BE2C (cell line): ENCODE measurements at regions not wholly inside any gene's neighbourhood (a gene's known extent, or its start where the extent isn't known, plus 50 kb on each side); places are given as distances from the start of the nearest gene placed in this dataset.
"Not testable (repeated sequence)": the region's sequence is repeated elsewhere in the genome, so short reads cannot be mapped to it uniquely, and the experiment has no call there.

ENCODE experiments used
- DNase-seq: peaks from one replicate; pipeline ENCODE4 v3.0.0-alpha.2; 2020
- H3K27me3 ChIP-seq: fragments of 250-450 bp; sonication (Bioruptor Pico); 2 replicates; pipeline ENCODE4 v1.5.1; 2020; ENCODE audit warnings: mild to moderate bottlenecking
- H3K36me3 ChIP-seq: fragments of 250-450 bp; sonication (Bioruptor Pico); 2 replicates; pipeline ENCODE4 v1.5.1; 2020; ENCODE audit warnings: mild to moderate bottlenecking
- H3K4me1 ChIP-seq: fragments of 250-450 bp; sonication (Bioruptor Pico); 2 replicates; pipeline ENCODE4 v1.5.1; 2020
- H3K4me3 ChIP-seq: 2 replicates; pipeline ENCODE4 v1.5.1; 2011; ENCODE audit warnings: low read depth, low read length
- H3K9me3 ChIP-seq: fragments of 250-450 bp; sonication (Bioruptor Pico); 2 replicates; pipeline ENCODE4 v1.5.1; 2020
- CTCF ChIP-seq: IDR thresholded peaks from 2 replicates; pipeline ENCODE4 v1.5.1; 2012; ENCODE audit warnings: mild to moderate bottlenecking, low read depth, low read length

GRCh38 chr18:30150586-30151250 is 891.8 kb downstream of the DSC3 start:
- DNase-seq = no peak
- Histone ChIP-seq H3K27me3 (no peaks in the 10 kb centered on the region), H3K9me3 (no peaks in the 10 kb centered on the region), H3K36me3 (no peaks in the 10 kb centered on the region), H3K4me3 (no peak overlapping the region), H3K4me1 (no peaks in the 10 kb centered on the region)
- TF ChIP-seq CTCF = no peak

- Histone ChIP-seq H3K9me3 (no peaks in the 10 kb centered on the region), H3K4me1 (no peaks in the 10 kb centered on the region), H3K27me3 (no peaks in the 10 kb centered on the region), H3K36me3 (no peaks in the 10 kb centered on the region), H3K4me3 (no peak overlapping the region)
- DNase-seq = no peak
- no peak for TF ChIP-seq CTCF
Measured at GRCh38 chr18:30149585-30149984, 893.0 kb downstream of the DSC3 start.

DNA sequence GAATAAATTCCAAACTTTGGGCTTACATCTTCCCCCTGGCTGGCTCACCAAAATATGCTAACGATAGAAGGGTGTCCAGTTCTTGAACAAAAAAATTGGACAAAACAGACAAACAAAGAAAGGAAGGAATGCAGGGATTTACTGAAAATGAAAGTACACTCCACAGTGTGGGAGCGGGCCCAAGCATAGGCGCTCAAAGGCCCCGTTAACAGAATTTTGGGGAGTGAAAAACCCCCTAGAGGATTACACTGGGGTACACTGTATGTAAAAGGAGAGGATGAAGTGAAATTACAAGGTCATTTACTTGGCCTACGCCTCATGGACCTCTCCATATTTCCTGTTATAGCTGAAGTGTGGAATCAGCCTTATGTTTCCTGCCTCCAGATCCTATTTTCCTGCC is 899.7 kb downstream of the DSC3 start:
- no peaks in the 10 kb centered on the region for H3K9me3 ChIP-seq
- no peak overlapping the region for H3K4me3 ChIP-seq
- H3K36me3 ChIP-seq = no peaks in the 10 kb centered on the region
- no peaks in the 10 kb centered on the region for H3K27me3 ChIP-seq
- H3K4me1 ChIP-seq = no peaks in the 10 kb centered on the region
- no peak for DNase-seq
- no peak for TF ChIP-seq CTCF

- TF ChIP-seq CTCF = no peak
- H3K36me3 ChIP-seq = no peaks in the 10 kb centered on the region
- no peak for DNase-seq
Measured at GRCh38 chr18:30142248-30142647, 900.3 kb downstream of the DSC3 start.

DNA sequence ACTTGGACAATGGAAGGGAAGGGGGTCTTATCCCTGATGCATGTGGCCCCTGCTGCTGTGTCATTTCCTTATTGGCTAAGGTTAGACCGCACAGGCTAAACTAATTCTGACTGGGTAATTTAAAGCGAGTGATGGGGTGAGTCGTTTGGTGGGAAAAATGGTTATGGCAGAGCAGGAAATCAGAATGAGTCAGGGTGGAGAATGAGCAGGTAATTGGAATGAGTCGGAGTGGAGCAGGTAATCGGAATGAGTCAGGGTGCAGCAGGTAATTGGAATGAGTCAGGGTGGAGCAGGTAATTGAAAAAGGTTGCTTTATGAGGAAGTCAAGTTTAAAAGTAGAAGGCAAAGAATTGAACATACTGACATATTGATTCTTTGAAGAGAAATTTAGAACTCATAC is 901.0 kb downstream of the DSC3 start:
- not testable (repeated sequence) for H3K4me1 ChIP-seq, H3K27me3 ChIP-seq, H3K9me3 ChIP-seq, DNase-seq, H3K4me3 ChIP-seq, H3K36me3 ChIP-seq

More at GRCh38 chr18:30142248-30142647, 900.3 kb downstream of the DSC3 start:
- Histone ChIP-seq H3K27me3 (no peaks in the 10 kb centered on the region), H3K4me1 (no peaks in the 10 kb centered on the region), H3K9me3 (no peaks in the 10 kb centered on the region), H3K4me3 (no peak overlapping the region)

DNA sequence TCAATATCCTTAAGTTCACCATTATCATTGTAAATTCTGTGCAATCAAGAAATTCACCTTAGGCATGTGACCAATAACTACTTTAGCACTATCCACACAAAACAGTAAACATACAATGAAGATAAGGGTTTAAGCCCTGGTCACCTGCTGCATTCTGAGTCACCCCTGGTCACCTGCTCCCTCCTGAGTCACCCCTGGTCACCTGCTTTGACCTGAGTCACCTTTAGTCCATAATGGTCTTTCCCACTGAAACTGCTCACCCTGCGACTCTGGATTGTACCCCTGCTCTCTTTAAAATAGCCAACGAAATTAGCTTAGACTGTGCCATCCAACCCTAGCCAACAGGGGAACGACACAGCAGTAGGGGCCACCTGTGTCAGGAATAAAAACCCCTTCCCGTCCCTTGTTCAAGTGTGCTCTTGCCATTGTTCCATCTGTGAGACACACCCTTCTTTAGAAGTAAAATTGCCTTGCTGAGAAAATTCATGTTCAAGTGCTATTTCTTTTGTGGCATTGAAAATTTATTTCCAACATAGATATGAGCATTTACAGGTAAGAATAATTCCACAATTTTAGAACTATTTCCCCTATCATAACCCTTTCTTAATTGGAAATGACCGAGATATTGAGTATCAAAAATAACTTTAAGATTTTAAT is 902.8 kb downstream of the DSC3 start:
- Histone ChIP-seq H3K27me3 (no peaks in the 10 kb centered on the region), H3K4me3 (no peak overlapping the region), H3K4me1 (no peaks in the 10 kb centered on the region), H3K9me3 (no peaks in the 10 kb centered on the region), H3K36me3 (no peaks in the 10 kb centered on the region)
- DNase-seq = no peak
- TF ChIP-seq CTCF = no peak
